ENCODE measurements at regions not wholly inside any gene's neighbourhood (a gene's known extent, or its start where the extent isn't known, plus 50 kb on each side); places are given as distances from the start of the nearest gene placed in this dataset.

DNA sequence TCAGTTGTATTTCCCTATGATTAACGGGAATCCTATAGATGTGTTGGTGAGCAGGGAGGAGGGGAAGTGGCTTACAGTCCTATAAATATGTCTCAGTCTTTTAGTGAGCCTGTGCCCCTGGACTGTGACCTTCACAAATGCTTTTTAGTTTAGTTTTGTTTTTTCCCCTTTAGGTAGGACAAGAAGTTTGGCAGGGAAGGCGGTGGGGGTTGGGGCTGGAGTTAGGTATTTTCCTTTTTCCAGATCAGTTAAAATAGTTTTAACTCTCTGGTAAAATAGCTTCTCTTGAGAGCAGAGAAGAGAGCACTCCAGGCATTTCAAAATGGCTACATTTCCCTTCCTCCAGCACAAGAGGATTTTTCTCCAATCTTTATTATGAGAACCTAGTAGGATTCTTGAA, 272.1 kb downstream of the SPATA31D1 start:
- no peaks in the 10 kb centered on the region for H3K4me1 ChIP-seq (ENCODE audit: control insufficient read depth in 5 of 5, insufficient read depth in 5 of 5, low read length in 5 of 5)
- TF ChIP-seq CTCF (IDR thresholded peaks at IDR 0.05; ENCODE audit: control extremely low read depth, extremely low read depth) = no peak
- no peak overlapping the region for H3K27ac ChIP-seq (ENCODE audit: low read depth in 1 of 2, low read length in 1 of 2)
- 66 to 86% methylated on average over 2 of the region's 2 CpGs for WGBS, 2 donors
- no peak overlapping the region for H3K9ac ChIP-seq (ENCODE audit: insufficient read depth in 1 of 2, low read length in 2 of 2)
- no peak overlapping the region for H3K4me3 ChIP-seq
- peak in 1 of 3 donors; percentile 13 for DNase-seq
- no peaks in the 10 kb centered on the region for H3K36me3 ChIP-seq (ENCODE audit: control insufficient read depth in 4 of 4, insufficient read depth in 4 of 4, low read length in 4 of 4)
- H3K9me3 ChIP-seq (ENCODE audit: control insufficient read depth in 4 of 4, insufficient read depth in 3 of 4, low read length in 3 of 4) = no peaks in the 10 kb centered on the region
- no peaks in the 10 kb centered on the region for H3K27me3 ChIP-seq (ENCODE audit: control insufficient read depth in 3 of 3, insufficient read depth in 3 of 3, low read length in 2 of 3)
- ATAC-seq (ENCODE audit: insufficient read depth, low FRiP score) = no peak

GRCh38 chr9:82263619-82264018, 275.0 kb downstream of the SPATA31D1 start:
- H3K4me1 ChIP-seq (ENCODE audit: control insufficient read depth in 5 of 5, insufficient read depth in 5 of 5, low read length in 5 of 5) = no peaks in the 10 kb centered on the region
- ATAC-seq (ENCODE audit: insufficient read depth, low FRiP score) = no peak
- TF ChIP-seq CTCF (IDR thresholded peaks at IDR 0.05; ENCODE audit: control extremely low read depth, extremely low read depth) = no peak
- no peak for DNase-seq
- no peak overlapping the region for H3K4me3 ChIP-seq
- no peaks in the 10 kb centered on the region for H3K36me3 ChIP-seq (ENCODE audit: control insufficient read depth in 4 of 4, insufficient read depth in 4 of 4, low read length in 4 of 4)
- 98 to 100% methylated on average over 1 of the region's 1 CpG for WGBS, 2 donors
- no peak overlapping the region for H3K9ac ChIP-seq (ENCODE audit: insufficient read depth in 1 of 2, low read length in 2 of 2)
- H3K27me3 ChIP-seq (ENCODE audit: control insufficient read depth in 3 of 3, insufficient read depth in 3 of 3, low read length in 2 of 3) = no peaks in the 10 kb centered on the region
- no peaks in the 10 kb centered on the region for H3K9me3 ChIP-seq (ENCODE audit: control insufficient read depth in 4 of 4, insufficient read depth in 3 of 4, low read length in 3 of 4)
- no peak overlapping the region for H3K27ac ChIP-seq (ENCODE audit: low read depth in 1 of 2, low read length in 1 of 2)

GRCh38 chr9:82271106-82271561, 282.6 kb downstream of the SPATA31D1 start:
- H3K27ac ChIP-seq (ENCODE audit: low read depth in 1 of 2, low read length in 1 of 2) = no peak overlapping the region
- H3K4me3 ChIP-seq = no peak overlapping the region
- DNase-seq (peak in 2 of 3 donors; percentile 57 to 59), ATAC-seq (ENCODE audit: insufficient read depth, low FRiP score) (no peak)
- H3K9me3 ChIP-seq (ENCODE audit: control insufficient read depth in 4 of 4, insufficient read depth in 3 of 4, low read length in 3 of 4) = no peaks in the 10 kb centered on the region
- H3K27me3 ChIP-seq (ENCODE audit: control insufficient read depth in 3 of 3, insufficient read depth in 3 of 3, low read length in 2 of 3) = no peaks in the 10 kb centered on the region
- TF ChIP-seq CTCF (IDR thresholded peaks at IDR 0.05; ENCODE audit: control extremely low read depth, extremely low read depth) = no peak
- WGBS, 2 donors = 75 to 80% methylated on average over 1 of the region's 1 CpG
- H3K36me3 ChIP-seq (ENCODE audit: control insufficient read depth in 4 of 4, insufficient read depth in 4 of 4, low read length in 4 of 4) = no peaks in the 10 kb centered on the region
- H3K9ac ChIP-seq (ENCODE audit: insufficient read depth in 1 of 2, low read length in 2 of 2) = no peak overlapping the region
- H3K4me1 ChIP-seq (ENCODE audit: control insufficient read depth in 5 of 5, insufficient read depth in 5 of 5, low read length in 5 of 5) = peaks cover 0 to 3% (median 0%) of the 10 kb centered on the region in 5 donors

GRCh38 chr9:82273121-82273520, 284.5 kb downstream of the SPATA31D1 start:
- no peaks in the 10 kb centered on the region for H3K27me3 ChIP-seq (ENCODE audit: control insufficient read depth in 3 of 3, insufficient read depth in 3 of 3, low read length in 2 of 3)
- H3K27ac ChIP-seq (ENCODE audit: low read depth in 1 of 2, low read length in 1 of 2) = no peak overlapping the region
- WGBS, 2 donors = 59 to 63% methylated on average over 1 of the region's 1 CpG
- H3K9ac ChIP-seq (ENCODE audit: insufficient read depth in 1 of 2, low read length in 2 of 2) = no peak overlapping the region
- no peaks in the 10 kb centered on the region for H3K9me3 ChIP-seq (ENCODE audit: control insufficient read depth in 4 of 4, insufficient read depth in 3 of 4, low read length in 3 of 4)
- DNase-seq = no peak
- no peaks in the 10 kb centered on the region for H3K36me3 ChIP-seq (ENCODE audit: control insufficient read depth in 4 of 4, insufficient read depth in 4 of 4, low read length in 4 of 4)
- peaks cover 0 to 3% (median 0%) of the 10 kb centered on the region in 5 donors for H3K4me1 ChIP-seq (ENCODE audit: control insufficient read depth in 5 of 5, insufficient read depth in 5 of 5, low read length in 5 of 5)
- no peak for TF ChIP-seq CTCF (IDR thresholded peaks at IDR 0.05; ENCODE audit: control extremely low read depth, extremely low read depth)
- H3K4me3 ChIP-seq = no peak overlapping the region
- no peak for ATAC-seq (ENCODE audit: insufficient read depth, low FRiP score)

All from lung (tissue), 11 donors.